ENCODE measurements at regions not wholly inside any gene's neighbourhood (a gene's known extent, or its start where the extent isn't known, plus 50 kb on each side); places are given as distances from the start of the nearest gene placed in this dataset.

DNA sequence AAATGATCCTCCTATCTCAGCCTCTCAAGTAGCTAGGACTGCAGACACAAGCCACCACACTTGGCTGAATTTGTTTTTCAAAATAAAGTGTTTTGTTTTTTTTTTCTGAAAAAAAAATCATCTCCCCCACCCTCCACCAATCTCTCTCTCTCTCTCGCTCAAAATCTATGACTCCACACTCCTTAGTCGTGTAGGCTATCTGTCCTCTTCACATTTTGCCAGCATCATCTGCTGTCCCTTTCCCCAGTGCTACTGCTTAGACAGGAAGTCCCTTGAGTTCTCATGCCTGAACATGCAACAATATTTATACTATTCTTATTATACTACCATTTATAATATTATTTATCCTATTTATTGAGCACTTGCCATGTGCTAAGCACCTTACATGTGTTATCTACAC is 80.7 kb upstream of the TMEM164 start:
- TF ChIP-seq CTCF (conservative IDR thresholded peaks at IDR 0.05 in 1 of 2, IDR thresholded peaks at IDR 0.05 in 1 of 2; ENCODE audit: extremely low read depth in 1 of 2, insufficient read depth in 1 of 2, low read depth in 1 of 2, low read length in 2 of 2) (no peak), EZH2 (IDR thresholded peaks at IDR 0.05; ENCODE audit: borderline replicate concordance, low read length) (no peak)
